ENCODE measurements at regions not wholly inside any gene's neighbourhood (a gene's known extent, or its start where the extent isn't known, plus 50 kb on each side); places are given as distances from the start of the nearest gene placed in this dataset.
"Not testable (repeated sequence)": the region's sequence is repeated elsewhere in the genome, so short reads cannot be mapped to it uniquely, and the experiment has no call there.

DNA sequence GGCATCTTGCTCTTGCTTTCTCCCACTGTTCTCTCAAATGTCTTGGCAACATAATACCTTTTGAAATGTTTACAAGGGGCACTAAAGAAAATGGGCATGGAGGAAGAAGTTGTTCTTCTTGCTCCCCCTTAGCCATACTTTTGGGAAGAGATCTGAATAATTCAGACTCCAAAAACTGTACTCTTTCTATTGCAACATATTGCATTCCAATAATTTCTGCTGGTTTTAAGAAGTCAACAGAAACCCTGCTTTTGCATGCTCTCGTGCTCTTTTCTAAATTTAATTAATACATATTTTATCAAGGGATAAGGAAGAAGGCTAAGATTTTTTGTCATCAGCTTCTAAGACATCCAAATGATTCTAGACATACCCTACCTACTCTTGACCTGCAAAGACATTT is 409.9 kb upstream of the SOX5 start:
- Histone ChIP-seq H3K4me3 (no peak overlapping the region), H3K27ac (no peak overlapping the region)

DNA sequence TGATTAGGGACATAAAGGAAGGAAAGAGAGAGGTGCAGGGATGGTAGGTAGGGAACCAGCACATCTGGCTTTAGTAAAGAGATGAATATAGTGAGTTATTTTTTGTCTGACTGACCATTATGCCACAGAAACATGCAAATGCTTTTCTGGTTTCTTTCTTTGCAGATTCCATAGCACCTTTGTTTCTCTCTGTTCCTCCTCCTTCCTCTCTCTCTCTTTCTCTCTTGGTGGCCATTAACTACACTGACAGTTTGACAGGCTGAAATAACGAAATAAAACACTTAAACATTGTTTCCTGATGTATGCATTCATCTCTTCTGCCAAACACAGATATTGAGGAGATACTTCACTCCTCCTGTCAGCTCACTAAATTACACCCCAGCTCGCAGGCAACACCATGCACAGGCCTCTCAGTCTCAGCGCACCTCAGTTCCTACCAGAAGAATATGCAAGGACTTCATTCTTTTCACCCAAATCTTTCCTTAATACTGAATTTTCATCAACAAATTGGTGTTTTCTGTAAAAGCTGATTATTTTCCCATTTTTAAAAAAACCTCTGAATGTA is 406.9 kb upstream of the SOX5 start:
- H3K4me3 ChIP-seq: no peak overlapping the region

DNA sequence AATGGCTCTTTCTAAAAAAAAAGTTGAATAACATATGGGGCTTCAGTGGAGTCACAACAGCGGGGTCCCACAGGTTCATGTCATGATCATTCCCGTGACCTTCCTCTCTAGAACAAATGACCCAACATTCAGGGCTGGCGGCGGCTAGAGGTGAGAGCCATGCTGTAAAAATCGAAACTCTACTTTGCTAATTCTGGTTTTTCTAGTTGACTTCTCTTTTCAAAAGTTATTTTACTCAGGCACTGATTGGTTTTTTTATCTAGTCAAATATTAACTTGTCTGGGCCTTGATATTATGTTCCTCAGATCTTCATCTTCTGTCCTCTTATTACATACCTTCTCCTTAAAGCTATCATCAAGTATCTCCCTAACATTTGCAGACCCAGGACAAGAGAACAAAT is 402.9 kb upstream of the SOX5 start:
- no peak overlapping the region for H3K4me3 ChIP-seq
- no peak overlapping the region for H3K27ac ChIP-seq

More for the DNA sequence above, 406.9 kb upstream of the SOX5 start:
- H3K27ac ChIP-seq: no peak overlapping the region

DNA sequence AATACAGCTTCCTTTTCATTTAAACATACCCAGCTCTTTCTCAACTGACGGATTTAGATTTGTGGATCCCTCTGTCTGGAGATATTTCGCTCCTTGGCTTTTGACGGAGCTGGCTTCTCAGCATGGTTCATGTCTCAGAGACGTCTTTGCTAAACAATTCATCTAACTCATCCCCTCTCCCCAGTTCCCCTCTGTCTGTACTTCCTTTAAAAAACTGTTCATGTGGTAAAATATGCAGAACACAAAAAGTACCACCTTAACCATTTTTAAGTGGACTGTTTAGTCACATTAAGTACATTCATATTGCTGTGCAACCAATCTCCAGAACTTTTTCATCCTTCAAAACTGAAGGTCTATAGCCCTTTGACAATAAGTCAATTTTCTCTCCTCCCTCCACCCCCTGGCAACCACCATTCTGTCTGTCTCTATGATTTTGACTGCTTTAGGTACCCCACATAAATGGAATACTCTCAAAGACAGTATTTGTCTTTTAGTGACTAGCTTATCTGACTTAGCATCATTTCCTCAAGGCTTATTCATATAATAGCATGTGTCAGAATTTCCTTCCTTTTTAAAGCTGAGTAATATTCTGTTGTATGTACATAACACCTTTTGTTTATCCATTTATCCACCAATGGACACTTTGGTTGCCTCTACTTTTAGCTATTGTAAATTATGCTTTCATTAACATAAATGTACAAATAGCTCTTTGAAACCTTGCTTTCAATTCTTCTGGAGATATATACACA is 399.8 kb upstream of the SOX5 start:
- Histone ChIP-seq H3K27ac (no peak overlapping the region), H3K4me3 (no peak overlapping the region)

DNA sequence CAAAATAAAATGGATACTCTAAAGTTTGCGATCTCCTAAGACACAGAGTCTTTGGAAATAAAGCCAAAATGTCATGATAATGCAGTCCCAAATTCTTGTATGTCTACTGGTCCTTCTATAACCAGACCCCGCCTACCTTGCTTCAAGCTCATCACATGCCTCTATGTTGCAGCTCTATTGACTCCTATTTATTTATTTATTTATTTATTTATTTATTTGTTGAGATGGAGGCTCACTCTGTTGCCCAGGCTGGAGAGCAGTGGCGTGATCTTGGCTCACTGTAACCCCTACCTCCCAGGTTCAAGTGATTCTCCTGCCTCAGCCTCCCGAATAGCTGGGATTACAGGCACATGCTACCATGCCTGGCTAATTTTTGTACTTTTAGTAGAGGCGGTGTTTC is 398.7 kb upstream of the SOX5 start:
- not testable (repeated sequence) for H3K27ac ChIP-seq, H3K4me3 ChIP-seq

DNA sequence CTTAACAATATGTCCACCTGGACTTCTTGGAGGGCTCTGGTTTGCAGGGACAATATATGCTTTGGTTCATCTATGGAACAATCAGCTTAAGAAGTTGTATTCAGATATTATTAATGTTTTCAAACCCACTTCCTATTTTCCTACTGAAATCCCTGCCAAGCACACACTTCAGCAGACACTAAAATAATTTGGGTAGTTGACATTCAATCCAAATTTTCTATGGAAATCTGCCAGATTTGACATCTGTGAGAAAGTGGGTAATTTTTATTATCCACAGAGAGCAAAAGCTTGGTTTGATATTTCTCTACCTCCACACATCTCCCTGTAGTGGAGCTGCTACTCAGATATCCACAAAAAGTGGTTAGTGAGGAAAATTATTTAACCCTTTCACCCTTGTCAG is 378.8 kb upstream of the SOX5 start:
- Histone ChIP-seq H3K27ac (no peak overlapping the region), H3K4me3 (no peak overlapping the region)

DNA sequence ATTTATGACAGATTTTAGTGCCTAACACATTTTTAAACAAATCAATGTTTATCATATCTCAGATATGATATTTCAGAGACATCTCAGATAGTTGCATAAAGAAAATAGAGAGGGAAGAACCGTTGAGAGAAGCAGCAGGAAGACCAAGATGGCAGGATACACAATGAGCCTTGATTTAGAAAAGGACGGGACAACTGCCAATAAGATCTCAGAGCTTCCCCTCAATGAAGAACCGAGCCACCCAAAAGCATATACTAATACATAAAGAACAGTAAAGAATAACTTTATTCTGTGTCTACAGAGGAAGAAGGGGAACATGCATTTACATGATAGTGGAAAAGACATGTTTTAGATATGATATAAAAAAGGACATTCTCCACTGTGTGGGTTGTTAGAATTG is 375.9 kb upstream of the SOX5 start:
- no peak overlapping the region for H3K4me3 ChIP-seq
- H3K27ac ChIP-seq: no peak overlapping the region

DNA sequence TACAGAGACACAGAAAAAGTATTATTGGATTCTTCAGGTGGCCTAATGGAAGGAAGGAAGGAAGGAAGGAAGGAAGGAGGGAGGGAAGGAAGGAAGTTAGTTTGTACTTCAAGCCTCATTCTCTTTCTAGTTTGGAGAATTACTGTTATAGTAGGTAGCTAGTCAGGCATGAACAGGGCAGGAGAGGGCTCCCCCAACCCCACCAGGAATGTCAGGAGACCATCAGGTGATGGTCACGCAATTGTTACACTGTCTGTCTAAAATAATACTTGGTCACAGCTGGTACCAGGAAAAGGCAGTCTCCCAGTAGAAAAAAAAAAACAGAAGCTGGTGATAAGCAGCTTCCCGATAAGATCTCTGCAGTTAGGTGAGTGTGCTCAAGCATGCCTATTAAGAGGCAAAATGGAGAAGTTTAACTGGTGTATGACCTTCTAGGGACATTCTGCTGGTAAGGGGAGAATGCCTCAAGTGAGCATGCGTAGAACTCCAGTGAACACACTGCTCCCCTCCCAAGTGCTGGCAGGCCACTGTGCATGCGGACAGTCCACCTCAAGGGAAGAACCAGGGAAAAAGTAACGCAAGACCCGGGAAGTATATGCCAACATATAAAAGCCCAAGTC is 358.4 kb upstream of the SOX5 start:
- Histone ChIP-seq H3K4me3 (no peak overlapping the region), H3K27ac (no peak overlapping the region)

DNA sequence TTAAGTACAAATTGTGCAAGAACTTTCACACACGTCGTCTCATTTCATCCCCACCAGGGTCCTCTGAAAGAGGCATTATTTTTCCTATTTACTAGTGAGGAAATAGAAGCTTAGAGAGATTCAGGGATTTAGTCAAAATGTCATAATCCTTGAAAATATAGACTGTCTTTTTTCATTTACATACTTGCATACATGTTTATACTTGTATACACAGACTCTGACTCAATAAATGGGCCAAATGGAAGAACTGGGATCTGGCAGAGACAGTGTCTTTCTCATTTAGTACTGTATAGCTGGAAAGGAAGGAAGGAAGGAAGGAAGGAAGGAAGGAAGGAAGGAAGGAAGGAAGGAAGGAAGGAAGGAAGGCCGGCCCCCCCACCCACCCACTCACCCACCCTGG is 357.7 kb upstream of the SOX5 start:
- H3K27ac ChIP-seq: no peak overlapping the region

DNA sequence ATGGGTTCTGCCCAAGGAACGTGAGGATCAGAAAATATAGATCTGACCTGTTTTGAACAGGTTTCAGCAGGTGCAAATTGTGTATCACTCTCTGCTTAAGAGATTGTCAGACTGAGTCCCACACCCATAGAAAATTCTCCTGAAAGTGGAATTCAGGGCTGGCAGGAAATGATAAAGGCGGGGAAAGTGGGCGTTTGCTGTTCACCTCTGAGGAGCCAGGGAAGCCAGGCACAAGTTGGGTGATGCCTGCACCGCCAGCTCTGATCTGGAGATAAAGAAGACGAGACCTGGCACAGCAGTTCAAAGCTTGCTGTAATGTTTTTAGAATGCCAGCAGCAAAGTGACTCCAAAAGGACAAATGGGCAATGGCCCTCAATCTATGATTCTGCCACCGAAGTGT is 356.5 kb upstream of the SOX5 start:
- Histone ChIP-seq H3K4me3 (no peak overlapping the region), H3K27ac (no peak overlapping the region)

More for the DNA sequence above, 357.7 kb upstream of the SOX5 start:
- no peak overlapping the region for H3K4me3 ChIP-seq

DNA sequence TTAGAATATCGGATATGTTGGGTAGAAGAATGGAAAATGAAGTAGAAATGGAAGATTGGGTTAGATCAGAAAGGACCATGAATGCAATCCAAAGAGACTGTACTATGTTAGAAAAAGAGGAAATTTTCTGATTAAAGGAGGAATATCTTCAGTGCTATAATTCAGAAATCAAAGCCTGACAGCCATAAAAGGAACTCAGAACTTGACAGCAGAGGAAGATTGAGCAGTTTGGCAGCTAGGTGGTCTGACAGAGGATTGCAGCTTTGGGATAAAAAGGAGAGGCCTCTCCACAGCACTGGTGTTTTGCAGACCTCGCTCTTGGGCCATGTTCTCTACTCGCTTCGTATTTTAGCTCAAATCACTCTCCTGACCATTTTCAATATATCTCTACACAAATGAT is 354.8 kb upstream of the SOX5 start:
- Histone ChIP-seq H3K27ac (no peak overlapping the region), H3K4me3 (no peak overlapping the region)

DNA sequence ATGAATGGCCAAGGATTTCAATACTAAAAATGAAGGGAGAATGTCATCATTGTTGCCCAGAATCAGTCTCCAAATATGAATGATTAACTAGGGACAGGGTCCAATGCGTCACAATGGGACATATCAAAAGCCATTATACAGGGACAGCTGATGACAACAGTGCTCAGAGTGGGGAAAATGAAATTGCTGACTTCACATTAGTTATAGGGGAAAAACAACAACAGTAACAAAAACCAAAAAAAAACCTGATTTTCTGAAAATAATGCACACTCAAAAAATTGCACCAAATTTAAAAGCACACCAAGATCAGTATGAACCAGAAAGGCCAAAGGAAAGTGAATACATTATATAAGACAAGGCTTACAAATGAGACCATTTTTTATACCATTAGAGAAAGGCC is 353.2 kb upstream of the SOX5 start:
- H3K4me3 ChIP-seq: no peak overlapping the region

DNA sequence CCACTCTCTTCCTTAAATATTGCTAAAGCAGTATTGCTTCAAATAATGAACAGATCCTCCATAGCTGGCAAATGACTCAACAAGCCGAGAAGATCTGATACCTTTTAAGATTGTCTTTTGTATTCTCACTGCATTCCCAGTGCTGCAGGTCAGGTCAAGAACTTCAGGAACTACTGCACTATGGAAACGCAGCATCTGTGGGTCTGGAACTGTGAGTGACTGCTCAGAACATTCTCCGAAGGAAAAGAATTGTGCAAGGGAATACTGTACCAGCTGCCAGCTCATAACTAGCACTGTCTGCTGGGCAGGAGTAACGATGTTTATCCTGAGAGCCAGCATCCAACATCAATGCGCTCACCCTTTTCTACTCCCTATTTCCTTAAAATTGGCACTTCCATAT is 348.0 kb upstream of the SOX5 start:
- no peak overlapping the region for H3K4me3 ChIP-seq
- H3K27ac ChIP-seq: no peak overlapping the region

More for the DNA sequence above, 353.2 kb upstream of the SOX5 start:
- no peak overlapping the region for H3K27ac ChIP-seq

DNA sequence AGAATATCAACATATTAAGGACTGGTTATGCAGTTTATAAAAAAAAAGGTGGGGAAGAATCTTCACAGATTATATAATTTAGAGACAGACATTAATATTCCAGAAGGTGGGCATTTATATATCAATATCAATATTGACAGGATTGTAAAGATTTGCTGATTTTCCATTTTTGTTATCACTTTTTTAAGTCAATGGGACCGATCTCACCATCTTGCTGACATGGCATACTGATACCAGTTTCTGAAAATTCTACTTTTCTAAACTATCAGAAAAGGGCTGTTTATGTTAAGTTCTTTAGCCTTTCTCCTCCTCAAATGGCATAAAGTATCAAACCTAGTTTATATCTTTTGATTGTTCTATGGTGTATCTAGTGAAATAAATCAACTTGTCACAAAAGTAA is 344.1 kb upstream of the SOX5 start:
- Histone ChIP-seq H3K27ac (no peak overlapping the region), H3K4me3 (no peak overlapping the region)

DNA sequence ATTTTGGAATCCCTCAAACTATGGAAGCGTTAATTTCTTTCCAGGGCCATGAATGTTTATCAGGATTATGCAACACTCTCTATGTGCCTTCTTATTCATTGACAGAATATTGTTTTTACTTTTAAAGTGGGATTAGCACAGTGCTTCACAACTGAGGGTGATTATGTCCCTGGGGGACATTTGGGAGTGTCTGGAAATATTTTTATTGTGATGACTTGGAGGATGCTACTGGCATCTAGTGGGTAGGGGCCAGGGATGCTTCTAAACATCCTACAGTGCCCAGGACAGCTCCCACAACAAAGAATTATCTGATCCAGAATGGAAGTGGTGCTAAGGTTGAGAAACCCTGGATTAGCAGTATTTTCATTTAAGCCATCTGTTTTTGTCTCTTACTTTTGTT is 338.5 kb upstream of the SOX5 start:
- no peak overlapping the region for H3K4me3 ChIP-seq
- H3K27ac ChIP-seq: no peak overlapping the region

DNA sequence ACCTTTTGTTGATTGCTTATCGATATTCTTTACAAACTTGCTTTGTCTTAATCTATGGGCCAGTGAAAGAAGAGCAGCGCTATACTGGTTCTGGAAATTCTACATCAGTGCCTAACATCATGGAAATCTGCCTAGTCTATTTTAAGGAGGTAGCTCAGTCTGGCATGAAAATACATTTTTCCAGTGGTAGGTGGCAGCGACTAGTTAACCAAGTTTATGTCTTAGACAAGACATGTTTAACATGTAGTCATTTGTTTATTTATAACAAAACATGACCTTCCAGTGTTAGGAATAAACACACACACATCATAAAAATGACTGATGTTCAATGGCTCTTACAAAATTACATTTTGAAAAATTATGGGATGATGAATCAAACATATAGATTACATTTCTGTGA is 336.0 kb upstream of the SOX5 start:
- no peak overlapping the region for H3K27ac ChIP-seq
- H3K4me3 ChIP-seq: no peak overlapping the region

DNA sequence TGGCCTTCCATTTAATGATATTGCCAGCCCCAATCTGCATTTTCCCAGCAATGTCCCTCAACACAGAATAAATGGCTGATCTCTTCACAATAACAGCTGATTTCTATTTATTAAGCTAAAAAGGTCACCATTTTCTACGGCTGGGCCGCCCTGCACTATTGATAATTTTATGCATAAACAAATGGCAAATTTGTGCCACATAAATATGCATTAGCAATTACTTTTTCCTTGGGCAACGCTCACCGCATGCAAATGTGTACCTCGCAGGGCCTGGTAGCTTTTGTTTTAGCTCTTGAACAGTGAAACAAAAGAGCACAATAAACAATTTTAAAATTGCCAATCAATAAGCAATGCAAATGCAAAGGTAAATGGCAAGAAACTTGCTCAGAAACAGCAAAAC is 331.9 kb upstream of the SOX5 start:
- Histone ChIP-seq H3K4me3 (no peak overlapping the region), H3K27ac (no peak overlapping the region)

DNA sequence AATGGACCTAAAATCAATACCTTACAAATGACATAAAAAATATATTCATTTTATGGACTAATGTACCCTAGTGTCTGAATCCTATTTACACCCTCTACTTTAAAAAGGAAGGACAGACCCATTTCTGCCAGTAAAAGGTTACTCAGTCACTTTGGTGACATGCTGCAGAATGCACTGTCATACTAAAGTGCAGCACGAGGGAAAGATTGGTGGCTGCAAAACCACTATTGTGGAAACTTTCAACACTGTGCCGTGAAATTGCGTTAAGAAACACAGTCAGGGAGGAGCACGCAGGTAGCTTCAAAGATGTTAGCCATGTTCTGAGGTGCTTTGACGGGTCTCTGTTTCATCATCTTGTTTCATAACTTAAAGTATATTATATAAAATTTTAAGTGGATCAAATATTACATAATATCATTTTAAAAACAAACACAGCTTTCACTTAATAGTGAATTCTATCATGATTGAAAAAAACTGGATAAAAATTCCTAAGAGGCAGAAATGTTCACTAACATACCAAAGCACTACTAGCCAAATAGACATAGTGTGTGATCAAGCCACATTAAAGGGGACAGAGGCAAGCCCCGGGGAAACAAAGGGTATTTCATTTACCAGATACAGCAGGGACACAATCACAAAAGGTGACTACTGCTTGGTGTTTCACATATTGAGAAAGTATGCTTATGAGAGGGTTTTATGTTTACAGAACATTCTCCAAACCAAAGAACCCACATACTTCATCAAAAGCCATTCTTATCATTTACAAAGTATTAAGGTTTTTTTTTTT is 330.8 kb upstream of the SOX5 start:
- Histone ChIP-seq H3K4me3 (no peak overlapping the region), H3K27ac (no peak overlapping the region)

DNA sequence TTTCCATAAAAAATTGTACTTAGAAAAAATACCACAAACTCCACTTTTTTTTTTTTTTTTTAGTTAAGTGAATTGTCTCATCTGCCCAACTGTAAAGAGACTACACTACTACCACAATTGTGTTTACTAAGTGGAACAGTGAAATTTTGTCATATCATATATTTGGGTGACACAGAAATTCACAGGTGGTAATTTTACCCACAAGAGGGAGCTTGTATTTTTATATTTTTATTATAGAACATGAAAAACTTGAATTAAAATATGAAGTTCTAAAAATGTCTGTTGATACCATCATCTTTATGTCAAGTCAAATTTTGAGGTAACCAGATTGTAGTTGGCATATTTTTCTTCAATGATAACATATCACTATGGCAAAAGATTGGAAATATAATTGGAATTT is 329.4 kb upstream of the SOX5 start:
- Histone ChIP-seq H3K4me3 (no peak overlapping the region), H3K27ac (no peak overlapping the region)

DNA sequence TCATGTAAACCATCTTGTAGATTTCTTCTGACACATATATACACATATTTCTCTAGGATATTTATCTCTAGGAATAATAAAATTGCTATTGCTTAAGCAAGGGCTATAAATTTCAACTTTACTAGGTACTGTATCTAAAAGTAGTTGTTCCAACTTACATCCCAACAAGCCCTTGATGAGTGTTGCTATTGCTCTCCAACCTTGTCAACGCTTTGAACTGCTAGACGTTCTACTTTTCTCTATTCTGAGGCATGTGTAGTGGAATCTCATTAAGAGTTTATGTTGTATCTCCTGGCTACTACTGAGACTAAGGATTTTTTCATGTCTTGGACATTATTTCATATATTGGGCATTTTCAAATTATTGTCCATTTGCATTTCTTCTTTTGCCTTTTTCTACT is 321.5 kb upstream of the SOX5 start:
- no peak overlapping the region for H3K4me3 ChIP-seq
- no peak overlapping the region for H3K27ac ChIP-seq

DNA sequence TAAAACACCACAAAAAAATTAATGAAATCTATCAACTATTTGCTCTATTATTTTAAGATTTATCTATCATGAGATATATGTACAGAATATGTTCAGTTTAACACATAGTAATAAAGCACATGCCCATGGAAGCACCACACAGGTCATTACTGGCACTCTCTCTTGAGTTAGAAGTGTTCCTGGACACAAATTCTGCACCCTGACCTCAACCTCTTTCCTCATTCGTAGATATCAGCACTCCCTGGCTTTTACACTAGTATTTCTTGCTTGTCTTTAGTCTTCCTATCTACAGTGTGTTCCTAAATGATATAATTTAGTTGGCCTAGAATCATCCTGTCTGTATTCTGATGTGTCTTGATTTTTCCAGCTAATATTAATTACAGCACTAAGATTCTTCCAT is 321.0 kb upstream of the SOX5 start:
- Histone ChIP-seq H3K4me3 (no peak overlapping the region), H3K27ac (no peak overlapping the region)

All from skin epidermis (tissue), 12 donors.